Fibroblast of skin of abdomen (primary cell): ENCODE measurements at regions not wholly inside any gene's neighbourhood (a gene's known extent, or its start where the extent isn't known, plus 50 kb on each side); places are given as distances from the start of the nearest gene placed in this dataset.
"Not testable (repeated sequence)": the region's sequence is repeated elsewhere in the genome, so short reads cannot be mapped to it uniquely, and the experiment has no call there.

Experiments used
- DNase-seq: peaks from one replicate; pipeline ENCODE4 v3.0.0-alpha.2; 2013

DNA sequence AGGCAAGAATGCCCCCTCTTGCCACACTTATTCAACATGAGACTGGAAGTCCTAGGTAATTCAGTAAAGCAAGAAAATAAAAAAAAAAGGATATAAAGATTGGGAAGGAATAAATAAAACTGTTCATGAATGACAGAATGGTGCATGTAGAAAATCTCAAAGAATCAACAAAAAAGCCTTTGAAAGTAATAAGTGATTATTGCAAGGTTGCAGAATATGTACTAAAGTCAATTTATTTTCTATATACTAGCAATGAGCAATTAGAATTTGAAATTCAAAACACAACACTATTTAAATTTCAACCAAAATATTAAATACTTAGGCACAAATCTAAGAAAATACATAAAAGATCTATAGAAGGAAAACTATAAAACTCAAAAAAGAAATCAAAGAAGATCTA is 58.6 kb downstream of the MAGEA10 start:
- DNase-seq = no peak

DNA sequence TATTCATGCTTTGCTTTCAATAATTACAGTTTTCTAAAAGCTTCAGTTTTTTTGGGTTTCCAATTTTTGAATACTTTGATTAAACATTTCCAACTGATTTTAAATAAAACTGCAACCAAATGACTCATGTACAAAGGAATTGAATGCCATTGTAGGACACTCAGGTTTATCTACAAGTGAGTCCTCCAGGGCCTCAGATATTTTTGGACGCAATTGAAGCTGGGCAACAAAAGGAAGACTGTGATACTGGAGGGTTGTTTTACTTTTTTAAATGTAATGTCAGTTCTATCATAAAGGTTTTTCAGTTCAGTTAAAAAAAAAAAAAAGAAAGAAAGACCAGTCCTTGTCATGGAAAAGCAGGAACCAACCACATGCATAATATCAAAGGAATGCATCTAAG is 64.2 kb downstream of the MAGEA10 start:
- no peak for DNase-seq

DNA sequence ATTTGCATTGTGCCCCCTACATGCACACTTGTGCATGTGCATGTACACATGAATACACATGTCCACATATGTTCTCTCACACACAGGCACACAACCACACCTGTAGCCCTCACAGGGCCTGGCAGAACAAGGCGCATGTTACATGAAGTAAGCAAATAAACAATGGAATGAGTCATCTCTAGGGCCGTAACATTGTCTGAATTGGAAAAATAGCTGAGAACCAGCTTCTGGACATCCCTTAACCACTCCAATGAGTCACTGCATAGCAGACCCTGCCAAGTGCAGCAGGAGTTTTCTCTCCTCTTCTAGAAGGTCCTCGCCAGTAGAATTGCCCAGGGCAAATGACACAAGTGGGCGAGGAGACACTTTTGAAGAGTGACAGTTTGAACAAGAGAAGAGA is 66.1 kb downstream of the MAGEA10 start:
- DNase-seq = peak; percentile 4

DNA sequence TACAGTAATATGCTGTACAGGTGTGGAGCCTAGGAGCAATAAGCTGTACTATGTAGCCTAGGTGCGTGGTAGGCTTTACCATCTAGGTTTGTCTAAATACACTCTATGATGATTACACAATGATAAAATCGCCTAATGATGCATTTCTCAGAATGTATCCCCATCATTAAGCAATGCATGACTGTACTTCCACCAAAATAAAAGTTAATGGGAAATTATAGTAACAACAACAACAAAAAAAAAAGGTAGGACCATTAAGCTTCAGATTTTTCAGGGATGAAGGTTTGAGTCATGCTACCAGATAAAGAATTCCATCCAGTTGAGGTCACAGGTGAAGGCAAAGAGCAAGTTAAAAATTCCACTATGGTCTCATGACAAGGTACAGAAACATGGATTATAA is 68.2 kb downstream of the MAGEA10 start:
- no peak for DNase-seq

DNA sequence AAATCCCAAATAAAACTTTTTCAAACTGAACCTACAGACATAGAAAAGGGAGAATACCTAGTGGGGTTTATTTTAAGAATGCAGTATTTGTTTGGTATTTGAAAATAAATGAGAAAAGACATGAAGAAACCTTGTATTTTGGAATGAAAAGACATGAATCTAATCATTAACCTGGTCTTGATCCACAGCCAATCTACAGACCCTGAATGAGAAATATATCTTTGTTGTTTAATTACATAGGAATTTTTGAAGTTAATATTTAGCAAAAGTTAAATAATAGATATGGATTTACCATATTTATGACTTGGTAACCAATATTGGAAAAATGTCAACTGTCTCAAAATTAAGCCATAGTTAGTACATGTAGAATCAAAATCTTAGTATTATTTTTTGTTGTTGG is 76.8 kb downstream of the MAGEA10 start:
- no peak for DNase-seq

DNA sequence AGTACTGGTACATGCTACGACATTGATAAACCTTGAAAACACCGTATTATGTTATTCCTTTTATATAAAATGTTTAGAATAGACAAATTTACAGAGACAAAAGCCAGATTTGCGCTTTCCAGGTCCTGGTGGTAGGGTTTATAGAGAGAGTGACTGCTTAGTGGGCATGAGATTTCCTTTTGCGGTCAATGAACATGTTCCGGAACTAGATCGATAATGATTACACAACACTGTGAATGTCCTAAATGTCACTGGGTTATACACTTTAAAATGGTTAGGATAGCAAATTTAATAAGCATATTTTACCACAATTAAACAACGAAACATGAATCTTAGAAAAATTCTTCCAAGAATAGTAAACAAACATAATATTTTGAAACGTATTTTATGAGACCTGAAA is 77.3 kb downstream of the MAGEA10 start:
- DNase-seq = no peak

DNA sequence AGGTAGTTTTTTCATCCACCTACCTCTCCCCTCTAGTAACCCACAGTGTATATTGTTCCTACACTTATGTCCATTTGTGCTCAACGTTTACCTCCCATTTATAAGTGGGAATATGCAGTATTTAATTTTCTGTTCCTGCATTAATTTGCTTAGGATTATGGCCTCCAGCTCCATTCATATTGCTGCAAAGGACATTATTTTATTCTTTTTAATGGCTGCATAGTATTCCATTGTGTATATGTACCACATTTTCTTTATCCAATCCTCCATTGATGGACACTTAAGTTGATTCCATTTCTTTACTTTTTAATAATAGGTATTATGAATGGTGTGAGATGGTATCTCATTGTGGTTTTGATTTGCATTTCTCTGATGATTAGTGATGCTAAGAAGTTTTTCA is 76.1 kb upstream of the GABRE start:
- not testable (repeated sequence) for DNase-seq

DNA sequence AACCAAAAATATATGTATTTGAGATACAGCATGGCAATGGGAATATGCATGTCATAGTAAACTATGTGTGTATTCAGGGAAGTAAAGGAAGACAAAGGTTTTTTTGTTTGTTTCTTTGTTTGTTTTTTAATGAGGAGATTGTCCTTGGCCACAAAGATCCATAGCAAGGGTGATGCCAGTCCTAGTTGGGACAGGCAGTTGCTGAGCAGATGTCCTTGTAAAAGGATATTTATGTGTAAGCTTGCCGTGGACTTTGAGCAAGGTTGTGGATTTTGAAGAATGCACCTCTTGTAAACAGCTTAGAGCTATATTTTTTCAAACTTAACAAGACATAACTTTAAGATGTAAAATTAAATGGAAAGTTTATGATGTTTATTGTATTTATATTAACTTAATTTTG is 69.9 kb upstream of the GABRE start:
- DNase-seq = no peak

DNA sequence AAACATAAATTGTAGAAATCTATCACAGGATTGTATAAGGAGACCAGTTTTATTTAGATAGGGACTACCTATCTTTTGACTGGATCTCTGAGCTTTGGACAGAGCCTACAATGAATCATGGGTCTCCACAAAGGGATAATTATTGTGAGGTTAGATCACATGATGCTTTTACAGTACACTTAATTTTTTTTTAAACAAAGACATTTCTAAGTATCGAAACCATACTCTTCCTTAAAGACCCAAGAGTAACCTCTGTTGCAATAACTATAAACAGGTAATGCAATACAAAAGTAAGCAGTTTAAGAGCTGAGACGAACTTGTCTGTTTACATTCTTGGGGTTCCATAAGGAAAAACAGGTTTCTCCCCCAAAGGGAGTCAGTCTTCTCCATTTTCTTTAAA is 64.3 kb upstream of the GABRE start:
- no peak for DNase-seq

DNA sequence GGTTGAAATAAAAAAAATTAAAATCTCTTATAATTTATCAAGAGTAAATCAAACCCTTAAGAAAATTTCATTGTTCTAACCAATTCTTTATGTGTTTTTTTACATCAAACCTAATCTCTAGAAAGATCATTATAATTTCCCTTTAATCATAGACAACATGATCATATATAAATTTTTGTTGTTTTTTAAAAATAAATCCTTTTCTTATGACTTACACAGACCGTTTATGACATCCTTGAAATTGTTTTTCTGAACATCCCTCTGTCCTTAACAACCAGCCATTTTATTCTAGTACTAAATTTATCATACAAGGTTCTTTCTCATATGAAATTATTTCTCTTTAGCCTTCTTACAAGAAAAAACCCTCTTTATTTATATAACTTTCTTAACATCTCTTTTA is 62.7 kb upstream of the GABRE start:
- no peak for DNase-seq

DNA sequence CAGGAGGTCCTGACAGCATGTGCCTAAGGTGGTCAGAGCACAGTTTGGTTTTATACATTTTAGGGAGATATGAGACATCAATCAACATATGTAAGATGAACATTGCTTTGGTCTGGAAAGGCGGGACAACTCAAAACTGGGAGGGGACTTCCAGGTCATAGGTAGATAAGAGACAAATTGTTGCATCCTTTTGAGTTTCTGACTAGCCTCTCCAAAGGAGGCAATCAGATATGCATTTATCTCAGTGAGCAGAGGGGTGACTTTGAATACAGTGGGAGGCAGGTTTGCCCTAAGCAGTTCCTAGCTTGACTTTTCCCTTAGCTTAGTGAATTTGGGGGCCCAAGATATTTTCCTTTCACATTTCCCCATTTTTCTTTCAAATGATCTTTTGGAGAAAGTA is 56.9 kb upstream of the GABRE start:
- DNase-seq = not testable (repeated sequence)

DNA sequence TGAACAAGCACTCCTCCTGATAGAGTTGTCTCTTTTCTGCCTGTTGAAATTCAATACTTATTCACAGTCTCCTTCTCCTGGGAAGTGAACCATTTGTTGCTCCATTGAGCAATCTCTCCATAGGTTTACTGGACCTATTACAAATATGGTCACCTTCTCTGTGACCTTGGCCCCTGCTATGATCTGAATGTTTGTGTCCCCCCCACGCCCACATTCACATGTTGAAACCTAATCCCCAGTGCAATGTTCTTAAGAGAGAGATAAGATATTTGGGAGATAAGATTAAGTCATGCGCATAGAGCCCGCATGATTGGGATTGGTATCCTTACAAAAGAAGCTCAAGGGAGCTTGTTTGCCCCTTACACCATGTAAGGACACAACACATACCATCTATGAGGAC is 54.1 kb upstream of the GABRE start:
- no peak for DNase-seq

DNA sequence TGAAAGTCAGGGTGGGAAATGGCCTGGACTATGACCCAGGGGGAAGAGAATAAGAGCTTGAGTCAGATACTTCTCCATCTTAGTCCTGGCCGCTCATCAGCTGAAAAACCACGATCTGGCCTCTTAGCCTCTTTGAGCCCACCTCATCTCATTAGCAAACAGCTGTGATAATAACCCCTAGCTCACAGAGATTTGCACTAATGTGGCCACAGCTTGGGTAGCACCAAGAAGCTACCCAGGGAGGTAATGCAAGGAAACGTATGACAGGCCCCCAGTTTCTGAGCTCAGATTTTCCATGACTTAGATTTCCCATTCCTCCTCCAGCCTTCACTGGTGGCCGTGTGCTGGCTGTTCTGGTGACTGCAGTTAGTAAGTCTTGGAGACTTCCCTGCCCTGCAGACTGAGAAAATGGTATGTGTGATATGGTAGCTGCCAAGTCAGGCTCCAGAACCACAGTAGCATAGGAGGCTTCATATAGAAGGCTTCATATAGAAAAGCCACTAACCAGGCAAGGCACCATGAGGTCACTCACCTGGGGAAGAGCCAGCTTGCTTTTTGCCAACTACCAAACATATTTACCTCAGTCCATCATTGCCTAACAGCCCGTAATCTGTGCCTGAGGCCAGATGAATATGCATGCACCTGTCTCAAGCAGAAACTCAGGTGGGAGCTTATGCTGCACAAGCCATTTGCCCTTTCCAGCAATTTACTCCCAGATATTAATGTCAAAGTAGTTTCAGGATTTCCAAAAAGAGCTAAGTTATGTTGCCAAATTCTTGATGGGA is 51.4 kb upstream of the GABRE start:
- no peak for DNase-seq

DNA sequence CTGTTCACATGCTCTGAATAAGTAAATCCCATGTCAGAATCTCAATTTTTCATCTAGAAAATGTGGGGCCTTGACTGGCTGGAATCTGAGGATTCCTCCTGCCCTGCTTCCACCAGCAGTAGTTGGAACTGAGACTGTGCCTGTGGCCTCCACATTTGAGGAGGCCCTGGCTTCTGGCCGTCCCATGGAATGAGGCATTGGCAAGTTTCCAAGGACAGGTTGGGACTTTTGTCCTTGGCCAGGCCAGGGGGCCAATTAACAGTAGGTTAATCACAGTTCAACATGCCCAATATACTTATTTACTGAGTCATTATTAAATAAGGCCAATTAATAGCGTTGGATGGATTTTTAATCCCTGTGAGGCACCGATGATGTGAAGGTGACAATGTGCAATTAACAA is 50.2 kb upstream of the GABRE start:
- DNase-seq = no peak
